ENCODE measurements at regions not wholly inside any gene's neighbourhood (a gene's known extent, or its start where the extent isn't known, plus 50 kb on each side); places are given as distances from the start of the nearest gene placed in this dataset.

DNA sequence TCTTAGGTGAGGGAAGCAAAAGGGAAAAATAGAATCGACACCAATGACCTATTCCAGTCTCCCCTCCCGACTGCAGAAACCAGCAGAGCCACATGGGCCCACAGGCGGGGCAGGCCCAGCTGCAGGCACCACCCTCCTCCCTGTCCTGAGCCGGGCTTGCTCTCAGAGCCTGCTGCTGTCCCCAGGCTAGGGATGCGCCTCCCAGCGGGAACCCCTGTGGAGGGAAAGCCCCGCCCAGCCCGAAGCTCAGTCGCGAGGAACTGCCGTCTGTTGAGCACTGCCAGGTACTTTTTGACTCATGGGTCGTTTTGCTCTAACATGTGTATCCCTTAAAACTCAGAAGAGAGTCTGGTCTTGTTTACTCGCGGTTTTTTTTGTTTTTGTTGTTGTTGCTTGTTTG, 124.5 kb upstream of the RET start:
- H2AFZ ChIP-seq (replicated peaks) = peak overlapping the region; percentile 55
- peaks cover 5% of the 10 kb centered on the region for H3K9me3 Mint-ChIP-seq
- no peak overlapping the region for H3K27ac Mint-ChIP-seq
- peak overlapping the region; percentile 53 for H3K4me3 Mint-ChIP-seq
- peaks cover 18% of the 10 kb centered on the region for H3F3A ChIP-seq (ENCODE audit: low read depth)
- H3K27me3 ChIP-seq = peaks cover 11% of the 10 kb centered on the region
- H3K27ac ChIP-seq = no peak overlapping the region
- H3K36me3 Mint-ChIP-seq = no peaks in the 10 kb centered on the region
- H3K9me3 ChIP-seq (ENCODE audit: low read depth) = no peaks in the 10 kb centered on the region
- peak overlapping the region; percentile 35 for H3K4me3 ChIP-seq
- no peaks in the 10 kb centered on the region for H3K79me2 ChIP-seq (ENCODE audit: low read depth)
- H3K36me3 ChIP-seq = no peaks in the 10 kb centered on the region
- no peaks in the 10 kb centered on the region for H4K20me1 ChIP-seq (ENCODE audit: low read depth)
- H3K4me2 ChIP-seq = peak overlapping the region; percentile 65
- H3K27me3 Mint-ChIP-seq (ENCODE audit: insufficient read depth, low read depth) = peaks cover 7% of the 10 kb centered on the region
- peaks cover 14% of the 10 kb centered on the region for H3K4me1 Mint-ChIP-seq
- H3K9ac ChIP-seq = no peak overlapping the region
- DNase-seq (ENCODE audit: low spot score) = peak; percentile 80
- peaks cover 6% of the 10 kb centered on the region for H3K4me1 ChIP-seq
- no peak for TF ChIP-seq EZH2 (IDR thresholded peaks at IDR 0.05)
- TF ChIP-seq, protein P1, sequence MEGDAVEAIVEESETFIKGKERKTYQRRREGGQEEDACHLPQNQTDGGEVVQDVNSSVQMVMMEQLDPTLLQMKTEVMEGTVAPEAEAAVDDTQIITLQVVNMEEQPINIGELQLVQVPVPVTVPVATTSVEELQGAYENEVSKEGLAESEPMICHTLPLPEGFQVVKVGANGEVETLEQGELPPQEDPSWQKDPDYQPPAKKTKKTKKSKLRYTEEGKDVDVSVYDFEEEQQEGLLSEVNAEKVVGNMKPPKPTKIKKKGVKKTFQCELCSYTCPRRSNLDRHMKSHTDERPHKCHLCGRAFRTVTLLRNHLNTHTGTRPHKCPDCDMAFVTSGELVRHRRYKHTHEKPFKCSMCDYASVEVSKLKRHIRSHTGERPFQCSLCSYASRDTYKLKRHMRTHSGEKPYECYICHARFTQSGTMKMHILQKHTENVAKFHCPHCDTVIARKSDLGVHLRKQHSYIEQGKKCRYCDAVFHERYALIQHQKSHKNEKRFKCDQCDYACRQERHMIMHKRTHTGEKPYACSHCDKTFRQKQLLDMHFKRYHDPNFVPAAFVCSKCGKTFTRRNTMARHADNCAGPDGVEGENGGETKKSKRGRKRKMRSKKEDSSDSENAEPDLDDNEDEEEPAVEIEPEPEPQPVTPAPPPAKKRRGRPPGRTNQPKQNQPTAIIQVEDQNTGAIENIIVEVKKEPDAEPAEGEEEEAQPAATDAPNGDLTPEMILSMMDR (IDR thresholded peaks at IDR 0.05) = no peak
- no peak for TF ChIP-seq EZH2phosphoT487 (IDR thresholded peaks at IDR 0.05)

DNA sequence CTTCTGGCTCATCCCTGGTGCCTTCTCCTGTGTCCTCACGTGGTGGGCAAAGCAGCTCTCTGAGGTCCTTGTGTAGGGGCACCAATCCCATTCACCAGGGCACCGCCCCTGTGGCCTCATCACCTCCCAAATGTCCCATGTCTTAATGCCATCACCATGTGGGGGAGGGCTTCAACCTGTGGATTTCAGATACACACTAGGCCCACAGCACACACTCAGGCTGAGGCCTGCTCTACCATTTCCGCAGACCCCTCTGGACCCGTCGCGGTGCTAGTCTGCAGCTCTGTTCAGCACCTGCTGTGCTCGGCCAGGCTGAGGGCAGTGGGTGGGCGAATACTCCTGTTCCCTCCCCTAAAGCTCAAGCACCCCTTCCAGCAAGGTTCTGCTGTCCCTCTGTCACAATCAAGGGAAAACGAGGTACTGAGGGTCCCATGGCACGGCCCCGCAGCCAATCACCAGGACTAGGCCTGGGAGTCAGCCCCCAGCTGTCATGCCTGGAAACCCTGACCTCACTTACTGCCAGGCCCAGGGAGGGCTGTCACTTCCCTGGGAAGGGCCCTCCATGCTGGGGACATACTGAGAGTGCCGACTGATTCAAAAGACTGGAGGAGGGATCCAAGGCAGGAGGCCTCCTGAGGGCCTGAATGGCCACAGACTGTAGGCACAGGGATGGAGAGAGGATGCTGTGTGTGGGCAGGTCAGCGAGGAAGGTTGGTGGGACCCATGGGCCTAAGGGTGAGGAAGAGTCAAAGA, 123.8 kb upstream of the RET start:
- Mint-ChIP-seq H3K27me3 (ENCODE audit: insufficient read depth, low read depth) (peaks cover 7% of the 10 kb centered on the region), H3K4me3 (no peak overlapping the region), H3K36me3 (no peaks in the 10 kb centered on the region), H3K4me1 (peaks cover 14% of the 10 kb centered on the region), H3K27ac (no peak overlapping the region), H3K9me3 (peaks cover 5% of the 10 kb centered on the region)
- TF ChIP-seq EZH2 (IDR thresholded peaks at IDR 0.05) = no peak
- no peak overlapping the region for H3K27ac ChIP-seq
- H3K9ac ChIP-seq = no peak overlapping the region
- peak overlapping the region; percentile 65 for H3K4me2 ChIP-seq
- no peaks in the 10 kb centered on the region for H3K9me3 ChIP-seq (ENCODE audit: low read depth)
- H3K27me3 ChIP-seq = peaks cover 11% of the 10 kb centered on the region
- H3F3A ChIP-seq (ENCODE audit: low read depth) = peaks cover 18% of the 10 kb centered on the region
- peak overlapping the region; percentile 34 for H2AFZ ChIP-seq (replicated peaks)
- no peaks in the 10 kb centered on the region for H3K36me3 ChIP-seq
- H4K20me1 ChIP-seq (ENCODE audit: low read depth) = no peaks in the 10 kb centered on the region
- no peak for DNase-seq (ENCODE audit: low spot score)
- no peak overlapping the region for H3K4me3 ChIP-seq
- peaks cover 6% of the 10 kb centered on the region for H3K4me1 ChIP-seq
- H3K79me2 ChIP-seq (ENCODE audit: low read depth) = no peaks in the 10 kb centered on the region

DNA sequence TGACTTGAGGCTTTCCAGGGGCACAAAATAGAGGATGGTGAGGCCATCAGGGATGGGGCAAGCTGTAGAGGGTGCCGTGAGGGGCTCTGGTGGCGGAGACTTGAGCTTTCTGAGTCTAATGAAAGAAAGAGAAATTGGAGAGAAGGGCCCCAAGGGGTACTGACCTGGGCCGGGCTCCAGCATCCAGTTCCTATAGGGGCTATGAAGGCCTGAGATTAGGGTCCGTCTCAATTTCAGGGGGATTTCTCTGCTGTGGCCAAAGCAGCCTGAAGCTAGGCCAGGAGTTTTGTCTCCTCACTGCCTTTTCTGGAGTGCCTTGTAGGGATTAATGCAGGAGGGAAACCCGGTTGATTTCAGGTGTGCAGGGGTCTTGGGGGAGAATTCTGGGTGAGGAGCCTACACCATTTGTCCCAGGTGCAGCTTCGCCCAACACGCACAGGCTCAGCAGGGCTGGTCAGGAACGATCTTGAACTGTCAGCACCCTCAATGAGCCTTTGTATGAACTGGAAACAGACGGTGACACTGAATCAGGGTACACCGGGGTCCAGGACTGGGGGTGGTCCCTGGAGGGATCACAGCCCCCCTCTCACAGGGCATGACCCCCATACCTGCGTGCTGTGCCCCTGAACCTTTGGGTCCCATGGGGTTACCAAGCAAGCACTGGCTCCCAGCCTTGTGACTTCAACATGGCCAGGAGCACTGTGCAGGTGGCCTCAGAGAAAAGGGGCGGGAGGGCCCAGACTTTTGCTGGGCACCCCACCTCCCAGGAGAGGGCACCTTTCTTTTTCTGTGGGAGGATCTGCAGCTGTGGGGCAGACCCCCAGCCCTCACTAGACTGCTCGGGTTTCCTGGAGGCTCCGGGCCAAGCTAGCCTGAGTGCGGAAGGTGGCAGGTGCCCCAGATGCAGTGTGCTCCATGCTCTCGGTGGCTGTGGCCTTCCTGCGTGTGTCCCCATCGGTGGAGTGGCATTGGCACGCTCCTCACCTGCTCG, 122.9 kb upstream of the RET start:
- Mint-ChIP-seq H3K36me3 (no peaks in the 10 kb centered on the region), H3K27ac (no peak overlapping the region), H3K27me3 (ENCODE audit: insufficient read depth, low read depth) (peaks cover 7% of the 10 kb centered on the region), H3K9me3 (peaks cover 5% of the 10 kb centered on the region), H3K4me3 (no peak overlapping the region), H3K4me1 (peaks cover 14% of the 10 kb centered on the region)
- H3K79me2 ChIP-seq (ENCODE audit: low read depth) = no peaks in the 10 kb centered on the region
- peaks cover 11% of the 10 kb centered on the region for H3K27me3 ChIP-seq
- TF ChIP-seq EZH2phosphoT487 (IDR thresholded peaks at IDR 0.05) (no peak), EZH2 (IDR thresholded peaks at IDR 0.05) (no peak)
- TF ChIP-seq, protein P1 (IDR thresholded peaks at IDR 0.05) = no peak
- no peaks in the 10 kb centered on the region for H4K20me1 ChIP-seq (ENCODE audit: low read depth)
- H3K27ac ChIP-seq = no peak overlapping the region
- H3K9ac ChIP-seq = no peak overlapping the region
- H3K9me3 ChIP-seq (ENCODE audit: low read depth) = no peaks in the 10 kb centered on the region
- H3K4me1 ChIP-seq = peaks cover 6% of the 10 kb centered on the region
- H3K36me3 ChIP-seq = no peaks in the 10 kb centered on the region
- H2AFZ ChIP-seq (replicated peaks) = no peak overlapping the region
- H3K4me2 ChIP-seq = no peak overlapping the region
- no peak overlapping the region for H3K4me3 ChIP-seq
- DNase-seq (ENCODE audit: low spot score) = no peak
- peaks cover 18% of the 10 kb centered on the region for H3F3A ChIP-seq (ENCODE audit: low read depth)
